ENCODE measurements at regions not wholly inside any gene's neighbourhood (a gene's known extent, or its start where the extent isn't known, plus 50 kb on each side); places are given as distances from the start of the nearest gene placed in this dataset.

- intact Hi-C loops (cut with micrococcal nuclease) = no loop called here
- CTCF ChIA-PET = no interaction called here
- ATAC-seq = no peak
Observed at GRCh38 chr3:152056481-152056880, 183.0 kb downstream of the SUCNR1 start.

More at GRCh38 chr3:152056481-152056880, 183.0 kb downstream of the SUCNR1 start:
- H3K27me3 ChIP-seq (ENCODE audit: insufficient read depth, low read length) = no peaks in the 10 kb centered on the region
- H3K9me3 ChIP-seq (ENCODE audit: control insufficient read depth in 1 of 2, insufficient read depth in 1 of 2, low read depth in 1 of 2, low read length in 2 of 2) = no peaks in the 10 kb centered on the region
- no peaks in the 10 kb centered on the region for H3K79me2 ChIP-seq (ENCODE audit: insufficient read depth, low read length)
- H3K9me2 ChIP-seq (ENCODE audit: insufficient read depth) = no peaks in the 10 kb centered on the region
- no peak overlapping the region for H3K4me3 ChIP-seq (replicated peaks in 1 of 2; ENCODE audit: low read depth in 1 of 2, low read length in 2 of 2)
- no peak overlapping the region for H3K9ac ChIP-seq (ENCODE audit: low read length)
- H3K36me3 ChIP-seq (ENCODE audit: control insufficient read depth in 1 of 2, insufficient read depth in 2 of 2, low read length in 2 of 2) = no peaks in the 10 kb centered on the region
- H4K20me1 ChIP-seq (ENCODE audit: insufficient read depth) = no peaks in the 10 kb centered on the region
- no TSS peak for BruUV-seq (replicated peaks)
- ChIA-PET RAD21 (ENCODE audit: low non-redundant PET in 1 of 2, low total read pairs in 2 of 2, uncharacterized antibody in 2 of 2, unreplicated experiment in 2 of 2) (no interaction called here), POLR2A (no interaction called here)
- no peak for DNase-seq (ENCODE audit: low read depth, low spot score)
- no peaks in the 10 kb centered on the region for H3K4me1 ChIP-seq (ENCODE audit: control insufficient read depth in 1 of 2, insufficient read depth in 2 of 2, low read length in 2 of 2)
- H2AFZ ChIP-seq (ENCODE audit: low read depth, low read length, poor library complexity, severe bottlenecking) = no peak overlapping the region
- no peak for TF ChIP-seq CEBPB (IDR thresholded peaks at IDR 0.05; ENCODE audit: low read depth)
- no peak for TF ChIP-seq ZFX (IDR thresholded peaks at IDR 0.05)
- no peak for TF ChIP-seq EGR1 (IDR thresholded peaks at IDR 0.05; ENCODE audit: low read depth)
- no peak for TF ChIP-seq CTCF (IDR thresholded peaks at IDR 0.05 in 2 of 3, conservative IDR thresholded peaks at IDR 0.05 in 1 of 3; ENCODE audit: borderline replicate concordance in 1 of 3, insufficient read depth in 1 of 3, low read depth in 2 of 3, low read length in 2 of 3)
- no peak for TF ChIP-seq YY1 (IDR thresholded peaks at IDR 0.05; ENCODE audit: extremely low read depth, insufficient replicate concordance, low read depth, low read length)
- TF ChIP-seq CBX3 (IDR thresholded peaks at IDR 0.05; ENCODE audit: low read depth) = no peak
- no peak for TF ChIP-seq SP1 (IDR thresholded peaks at IDR 0.05; ENCODE audit: low read depth)
- no peak for TF ChIP-seq JUND (IDR thresholded peaks at IDR 0.05)
- TF ChIP-seq, protein P1, sequence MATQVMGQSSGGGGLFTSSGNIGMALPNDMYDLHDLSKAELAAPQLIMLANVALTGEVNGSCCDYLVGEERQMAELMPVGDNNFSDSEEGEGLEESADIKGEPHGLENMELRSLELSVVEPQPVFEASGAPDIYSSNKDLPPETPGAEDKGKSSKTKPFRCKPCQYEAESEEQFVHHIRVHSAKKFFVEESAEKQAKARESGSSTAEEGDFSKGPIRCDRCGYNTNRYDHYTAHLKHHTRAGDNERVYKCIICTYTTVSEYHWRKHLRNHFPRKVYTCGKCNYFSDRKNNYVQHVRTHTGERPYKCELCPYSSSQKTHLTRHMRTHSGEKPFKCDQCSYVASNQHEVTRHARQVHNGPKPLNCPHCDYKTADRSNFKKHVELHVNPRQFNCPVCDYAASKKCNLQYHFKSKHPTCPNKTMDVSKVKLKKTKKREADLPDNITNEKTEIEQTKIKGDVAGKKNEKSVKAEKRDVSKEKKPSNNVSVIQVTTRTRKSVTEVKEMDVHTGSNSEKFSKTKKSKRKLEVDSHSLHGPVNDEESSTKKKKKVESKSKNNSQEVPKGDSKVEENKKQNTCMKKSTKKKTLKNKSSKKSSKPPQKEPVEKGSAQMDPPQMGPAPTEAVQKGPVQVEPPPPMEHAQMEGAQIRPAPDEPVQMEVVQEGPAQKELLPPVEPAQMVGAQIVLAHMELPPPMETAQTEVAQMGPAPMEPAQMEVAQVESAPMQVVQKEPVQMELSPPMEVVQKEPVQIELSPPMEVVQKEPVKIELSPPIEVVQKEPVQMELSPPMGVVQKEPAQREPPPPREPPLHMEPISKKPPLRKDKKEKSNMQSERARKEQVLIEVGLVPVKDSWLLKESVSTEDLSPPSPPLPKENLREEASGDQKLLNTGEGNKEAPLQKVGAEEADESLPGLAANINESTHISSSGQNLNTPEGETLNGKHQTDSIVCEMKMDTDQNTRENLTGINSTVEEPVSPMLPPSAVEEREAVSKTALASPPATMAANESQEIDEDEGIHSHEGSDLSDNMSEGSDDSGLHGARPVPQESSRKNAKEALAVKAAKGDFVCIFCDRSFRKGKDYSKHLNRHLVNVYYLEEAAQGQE (IDR thresholded peaks at IDR 0.05; ENCODE audit: low read depth) = no peak
- no peak for TF ChIP-seq RAD21 (IDR thresholded peaks at IDR 0.05; ENCODE audit: low read depth)
- TF ChIP-seq POLR2AphosphoS5 (IDR thresholded peaks at IDR 0.05; ENCODE audit: low read depth, low read length) = no peak
- no peak overlapping the region for H3K4me2 ChIP-seq (ENCODE audit: low read length)
- no peak overlapping the region for H3K27ac ChIP-seq (ENCODE audit: low read depth, low read length)

All from HCT116 (cell line).